Duodenal mucosa (tissue), 2 donors: ENCODE measurements at regions not wholly inside any gene's neighbourhood (a gene's known extent, or its start where the extent isn't known, plus 50 kb on each side); places are given as distances from the start of the nearest gene placed in this dataset.
"Not testable (repeated sequence)": the region's sequence is repeated elsewhere in the genome, so short reads cannot be mapped to it uniquely, and the experiment has no call there.

Source experiments
- H3K27ac ChIP-seq: one replicate; pipeline ENCODE4 v1.7.0; 2013; ENCODE audit warnings: low read depth, low read length
- H3K27me3 ChIP-seq, 2 donors: one replicate each; pipeline ENCODE4 v1.7.0; 2013; ENCODE audit warnings: low read length in 2 of 2, control low read depth in 1 of 2; ENCODE audit not compliant: insufficient read depth in 2 of 2, control insufficient read depth in 1 of 2
- H3K36me3 ChIP-seq, 2 donors: one replicate each; pipeline ENCODE4 v1.7.0; 2013; ENCODE audit warnings: low read length in 2 of 2, control low read depth in 1 of 2; ENCODE audit not compliant: insufficient read depth in 2 of 2, control insufficient read depth in 1 of 2
- H3K4me1 ChIP-seq, 2 donors: one replicate each; pipeline ENCODE4 v1.7.0; 2013; ENCODE audit warnings: low read length in 2 of 2, control low read depth in 1 of 2; ENCODE audit not compliant: insufficient read depth in 2 of 2, control insufficient read depth in 1 of 2
- H3K4me3 ChIP-seq, 2 donors: one replicate each; pipeline ENCODE4 v1.7.0; 2013; ENCODE audit warnings: low read length in 2 of 2, low read depth in 1 of 2
- H3K9ac ChIP-seq, 2 donors: one replicate each; pipeline ENCODE4 v1.7.0; 2013; ENCODE audit warnings: low read length in 2 of 2, low read depth in 1 of 2
- H3K9me3 ChIP-seq, 2 donors: one replicate each; pipeline ENCODE4 v1.7.0; 2013; ENCODE audit warnings: low read length in 2 of 2, control low read depth in 1 of 2; ENCODE audit not compliant: control insufficient read depth in 1 of 2

DNA sequence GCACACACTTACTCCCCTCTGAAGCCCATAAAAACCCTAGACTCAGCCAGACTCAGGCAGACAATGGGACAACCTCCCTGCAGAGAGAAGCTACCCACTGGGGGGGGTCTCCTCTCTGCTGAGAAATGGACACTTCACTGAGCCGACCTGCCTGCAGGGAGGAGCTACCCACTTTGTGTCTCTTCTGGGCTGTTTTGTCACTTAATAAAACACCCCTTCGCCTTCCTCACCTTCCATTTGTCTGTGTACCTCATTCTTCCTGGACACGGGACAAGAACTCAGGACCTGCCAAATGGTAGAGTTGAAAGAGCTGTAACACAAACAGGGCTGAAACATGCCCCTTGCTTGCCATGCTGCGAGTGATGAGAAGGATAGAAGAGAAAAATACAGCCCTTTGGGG is 151.7 kb upstream of the HDDC2 start:
- peaks cover 7 to 15% of the 10 kb centered on the region in 2 donors for H3K9me3 ChIP-seq
- H3K9ac ChIP-seq: no peak overlapping the region
- H3K27ac ChIP-seq: no peak overlapping the region
- no peaks in the 10 kb centered on the region for H3K36me3 ChIP-seq
- H3K27me3 ChIP-seq: no peaks in the 10 kb centered on the region
- H3K4me3 ChIP-seq: no peak overlapping the region
- no peaks in the 10 kb centered on the region for H3K4me1 ChIP-seq

DNA sequence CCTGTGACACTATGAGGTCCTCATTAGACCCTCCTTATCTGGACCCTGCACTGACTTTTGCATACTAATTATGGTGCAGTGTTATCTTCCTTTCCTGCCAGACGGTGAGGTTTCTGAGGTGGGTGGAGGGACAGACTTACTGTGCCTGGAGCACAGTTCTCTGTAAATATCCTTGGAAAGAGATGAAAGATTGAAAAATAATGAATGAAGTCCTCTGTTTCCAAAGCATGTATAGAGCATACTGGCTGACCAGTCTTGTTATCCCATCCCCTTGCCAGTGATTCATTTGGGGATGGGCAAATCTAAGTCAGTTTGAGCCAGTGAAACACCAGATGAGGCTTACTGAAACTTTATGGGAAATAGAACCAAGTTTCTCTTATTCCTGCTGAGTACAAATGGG is 152.6 kb upstream of the HDDC2 start:
- H3K4me1 ChIP-seq: no peaks in the 10 kb centered on the region
- H3K4me3 ChIP-seq: no peak overlapping the region
- no peak overlapping the region for H3K9ac ChIP-seq
- no peak overlapping the region for H3K27ac ChIP-seq
- H3K9me3 ChIP-seq: peaks cover 7 to 15% of the 10 kb centered on the region in 2 donors
- no peaks in the 10 kb centered on the region for H3K36me3 ChIP-seq
- no peaks in the 10 kb centered on the region for H3K27me3 ChIP-seq

DNA sequence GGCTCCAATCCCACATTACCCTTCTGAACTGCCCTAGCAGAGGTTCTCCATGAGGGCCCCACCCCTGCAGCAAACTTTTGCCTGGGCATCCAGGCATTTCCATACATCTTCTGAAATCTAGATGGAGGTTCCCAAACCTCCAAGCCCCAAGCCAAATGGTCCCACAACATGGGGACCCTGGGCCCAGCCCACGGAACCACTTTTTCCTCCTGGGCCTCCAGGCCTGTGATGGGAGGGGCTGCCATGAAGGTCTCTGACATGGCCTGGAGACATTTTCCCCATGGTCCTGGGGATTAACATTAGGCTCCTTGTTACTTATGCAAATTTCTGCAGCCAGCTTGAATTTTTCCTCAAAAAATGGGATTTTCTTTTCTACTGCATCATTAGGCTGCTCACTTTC is 156.7 kb upstream of the HDDC2 start:
- H3K27me3 ChIP-seq, H3K4me1 ChIP-seq, H3K36me3 ChIP-seq, H3K9ac ChIP-seq, H3K4me3 ChIP-seq, H3K27ac ChIP-seq, H3K9me3 ChIP-seq: not testable (repeated sequence)

GRCh38 chr6:125465332-125465731 is 163.6 kb upstream of the HDDC2 start:
- H3K36me3 ChIP-seq: not testable (repeated sequence)

DNA sequence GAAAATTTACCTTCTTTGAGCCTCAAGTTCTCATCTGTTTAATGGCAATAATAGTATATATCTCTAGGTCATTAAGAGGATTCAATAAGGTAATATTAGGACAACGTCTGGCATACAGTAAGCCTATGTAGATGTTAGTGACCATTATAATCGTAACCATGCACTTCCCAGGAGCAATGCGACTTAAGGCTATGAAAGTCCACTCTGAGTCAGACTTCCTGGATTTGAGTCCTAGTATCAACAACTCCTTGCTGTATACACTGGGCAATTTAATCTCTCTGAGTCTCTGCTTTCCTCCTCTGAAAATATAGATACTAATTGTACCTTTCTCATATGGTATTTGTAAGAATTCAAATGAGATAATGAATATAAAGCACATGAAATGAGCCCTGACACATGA is 168.1 kb upstream of the HDDC2 start:
- no peak overlapping the region for H3K27ac ChIP-seq
- H3K27me3 ChIP-seq: no peaks in the 10 kb centered on the region
- H3K36me3 ChIP-seq: no peaks in the 10 kb centered on the region
- H3K9me3 ChIP-seq: no peaks in the 10 kb centered on the region
- no peaks in the 10 kb centered on the region for H3K4me1 ChIP-seq
- no peak overlapping the region for H3K9ac ChIP-seq
- no peak overlapping the region for H3K4me3 ChIP-seq

More at GRCh38 chr6:125465332-125465731, 163.6 kb upstream of the HDDC2 start:
- not testable (repeated sequence) for H3K9ac ChIP-seq, H3K4me3 ChIP-seq, H3K27me3 ChIP-seq, H3K4me1 ChIP-seq, H3K9me3 ChIP-seq, H3K27ac ChIP-seq

- Histone ChIP-seq H3K27me3 (no peaks in the 10 kb centered on the region), H3K36me3 (no peaks in the 10 kb centered on the region), H3K27ac (no peak overlapping the region), H3K4me3 (no peak overlapping the region), H3K4me1 (no peaks in the 10 kb centered on the region), H3K9ac (no peak overlapping the region), H3K9me3 (no peaks in the 10 kb centered on the region)
Measured at GRCh38 chr6:125471667-125472066, 169.9 kb upstream of the HDDC2 start.

- H3K9me3 ChIP-seq: no peaks in the 10 kb centered on the region
- no peaks in the 10 kb centered on the region for H3K4me1 ChIP-seq
- H3K36me3 ChIP-seq: no peaks in the 10 kb centered on the region
- no peak overlapping the region for H3K9ac ChIP-seq
- H3K4me3 ChIP-seq: no peak overlapping the region
- no peak overlapping the region for H3K27ac ChIP-seq
- H3K27me3 ChIP-seq: no peaks in the 10 kb centered on the region
Measured at GRCh38 chr6:125474061-125474460, 172.3 kb upstream of the HDDC2 start.

DNA sequence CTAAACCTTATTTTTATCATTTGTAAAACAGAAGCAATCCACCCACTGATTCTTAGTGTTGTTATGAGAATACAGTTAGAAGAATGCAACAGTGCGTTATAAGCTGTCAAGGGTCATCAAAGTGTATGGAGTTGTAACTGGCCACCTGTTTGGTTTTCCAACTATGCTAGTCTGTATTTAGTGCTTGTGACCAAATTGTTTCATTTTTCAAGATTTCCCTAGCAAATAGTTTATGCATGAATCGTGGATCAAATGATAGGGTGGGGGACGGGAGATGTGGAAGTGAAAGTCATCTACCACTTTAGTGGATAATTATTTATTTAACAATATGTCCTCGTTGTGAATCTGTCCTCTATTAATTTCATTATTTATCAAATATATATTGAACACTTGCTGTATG is 175.4 kb upstream of the HDDC2 start:
- Histone ChIP-seq H3K9ac (no peak overlapping the region), H3K4me3 (no peak overlapping the region), H3K27me3 (no peaks in the 10 kb centered on the region), H3K9me3 (no peaks in the 10 kb centered on the region), H3K4me1 (no peaks in the 10 kb centered on the region), H3K27ac (no peak overlapping the region), H3K36me3 (no peaks in the 10 kb centered on the region)

DNA sequence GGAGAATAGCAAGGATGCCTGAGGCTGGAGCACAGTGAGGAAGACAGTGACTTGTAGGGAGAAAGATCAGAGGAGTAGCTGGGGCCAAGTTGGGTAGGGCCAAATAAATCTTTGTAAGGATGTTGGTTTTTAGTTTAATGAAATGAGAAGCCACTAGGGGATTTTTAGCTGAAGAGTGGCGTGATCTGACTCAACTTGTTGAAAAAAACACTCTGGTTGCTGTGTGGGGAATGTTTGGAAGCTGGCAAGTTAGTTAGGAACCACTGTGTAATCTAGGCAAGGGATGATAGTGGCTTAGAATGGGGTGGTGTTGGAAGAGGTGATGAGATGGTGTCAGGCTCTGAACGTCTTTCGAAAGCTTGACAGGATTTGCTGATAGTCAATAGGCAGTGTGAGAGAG is 176.1 kb upstream of the HDDC2 start:
- Histone ChIP-seq H3K36me3 (no peaks in the 10 kb centered on the region), H3K9me3 (no peaks in the 10 kb centered on the region), H3K27me3 (no peaks in the 10 kb centered on the region), H3K4me1 (no peaks in the 10 kb centered on the region), H3K27ac (no peak overlapping the region), H3K9ac (no peak overlapping the region), H3K4me3 (no peak overlapping the region)

GRCh38 chr6:125480146-125480545 is 178.4 kb upstream of the HDDC2 start:
- no peak overlapping the region for H3K27ac ChIP-seq
- no peaks in the 10 kb centered on the region for H3K36me3 ChIP-seq
- no peaks in the 10 kb centered on the region for H3K4me1 ChIP-seq

DNA sequence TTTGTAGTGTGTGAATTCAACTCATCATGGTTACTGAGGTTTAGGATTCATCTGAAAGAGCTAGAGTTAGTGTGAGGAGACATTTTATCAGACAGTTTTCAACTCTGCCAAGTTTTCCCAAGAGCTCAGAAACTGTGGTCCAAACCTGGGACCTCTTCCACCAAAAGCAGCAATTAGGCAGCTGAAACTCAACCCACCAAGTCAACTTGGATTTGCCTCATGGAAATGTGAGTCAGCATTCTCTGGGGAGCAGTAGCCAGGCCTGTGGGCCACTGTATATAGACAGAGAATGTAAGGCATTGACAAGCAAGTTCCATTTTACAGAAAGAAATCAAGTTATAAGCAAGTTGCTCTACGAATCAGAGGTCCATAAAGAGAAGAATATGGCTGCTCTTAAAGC is 178.8 kb upstream of the HDDC2 start:
- no peak overlapping the region for H3K9ac ChIP-seq
- no peaks in the 10 kb centered on the region for H3K4me1 ChIP-seq
- H3K9me3 ChIP-seq: no peaks in the 10 kb centered on the region
- H3K27ac ChIP-seq: no peak overlapping the region
- H3K4me3 ChIP-seq: no peak overlapping the region
- H3K27me3 ChIP-seq: no peaks in the 10 kb centered on the region
- H3K36me3 ChIP-seq: no peaks in the 10 kb centered on the region

More at GRCh38 chr6:125480146-125480545, 178.4 kb upstream of the HDDC2 start:
- Histone ChIP-seq H3K9me3 (no peaks in the 10 kb centered on the region), H3K27me3 (no peaks in the 10 kb centered on the region), H3K4me3 (no peak overlapping the region), H3K9ac (no peak overlapping the region)
